GM21723 (cell line): ENCODE measurements at regions not wholly inside any gene's neighbourhood (a gene's known extent, or its start where the extent isn't known, plus 50 kb on each side); places are given as distances from the start of the nearest gene placed in this dataset.

Source experiments
- ATAC-seq: cut with Tn5 transposase; IDR thresholded peaks from one replicate; pipeline ENCODE4 v1.9.1; 2021; ENCODE audit warnings: mild to moderate bottlenecking, moderate library complexity; ENCODE audit not compliant: unreplicated experiment

GRCh38 chr16:51924744-51925143 is 622.2 kb downstream of the TOX3 start:
- ATAC-seq = no peak

- no peak for ATAC-seq
These were observed 624.5 kb downstream of the TOX3 start for GRCh38 chr16:51922476-51922875.

DNA sequence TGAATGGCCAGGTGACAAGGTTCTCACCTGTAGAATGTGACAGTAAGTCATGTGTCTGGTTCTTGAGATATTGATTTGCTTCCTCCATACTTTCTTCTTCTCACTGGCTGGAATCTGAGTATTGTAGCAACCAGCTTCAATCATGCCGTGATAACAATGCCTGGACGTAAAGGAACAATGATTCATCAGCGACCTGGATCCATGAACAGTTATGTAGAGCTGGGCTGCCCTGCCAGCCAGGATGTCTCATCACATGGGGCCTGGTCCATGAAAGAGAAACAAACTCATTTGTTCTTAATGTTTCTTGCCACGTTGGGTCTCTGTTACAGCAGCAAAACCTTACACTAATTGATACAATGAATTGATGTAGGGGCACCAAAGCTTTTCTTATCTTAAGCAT is 627.2 kb downstream of the TOX3 start:
- no peak for ATAC-seq

GRCh38 chr16:51916814-51917213 is 630.1 kb downstream of the TOX3 start:
- no peak for ATAC-seq

- ATAC-seq = no peak
These were observed 630.7 kb downstream of the TOX3 start for GRCh38 chr16:51916231-51916630.

GRCh38 chr16:51907680-51908079 is 639.3 kb downstream of the TOX3 start:
- no peak for ATAC-seq

DNA sequence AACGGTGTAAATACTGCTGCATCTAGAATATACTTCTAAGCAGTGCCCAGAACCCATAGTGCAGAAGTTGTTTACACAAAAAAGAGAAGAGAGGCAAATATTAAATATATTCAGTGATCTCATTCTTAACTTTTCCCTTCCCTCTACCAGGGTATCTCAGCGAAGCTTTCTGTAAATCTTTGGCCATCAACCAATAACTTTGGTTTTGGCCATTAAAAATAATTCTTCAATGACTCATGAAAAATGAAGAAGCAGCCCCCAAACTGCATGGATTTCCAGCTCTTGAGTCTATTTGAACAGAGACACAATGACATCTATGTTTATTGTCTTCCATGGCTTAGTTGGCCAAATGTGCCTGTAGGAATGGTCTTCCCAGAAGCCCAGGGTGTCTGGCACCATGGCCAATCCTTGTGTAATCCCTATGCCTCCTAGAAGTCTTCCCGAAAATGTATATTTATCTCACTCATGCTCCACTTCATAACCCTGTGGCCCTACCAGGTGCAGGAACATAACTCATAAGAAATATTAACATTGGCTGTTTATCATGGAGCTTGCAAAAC is 646.6 kb downstream of the TOX3 start:
- no peak for ATAC-seq

GRCh38 chr16:51898872-51899271 is 648.1 kb downstream of the TOX3 start:
- no peak for ATAC-seq

- ATAC-seq = no peak
These were observed 650.9 kb downstream of the TOX3 start for GRCh38 chr16:51896013-51896412.

DNA sequence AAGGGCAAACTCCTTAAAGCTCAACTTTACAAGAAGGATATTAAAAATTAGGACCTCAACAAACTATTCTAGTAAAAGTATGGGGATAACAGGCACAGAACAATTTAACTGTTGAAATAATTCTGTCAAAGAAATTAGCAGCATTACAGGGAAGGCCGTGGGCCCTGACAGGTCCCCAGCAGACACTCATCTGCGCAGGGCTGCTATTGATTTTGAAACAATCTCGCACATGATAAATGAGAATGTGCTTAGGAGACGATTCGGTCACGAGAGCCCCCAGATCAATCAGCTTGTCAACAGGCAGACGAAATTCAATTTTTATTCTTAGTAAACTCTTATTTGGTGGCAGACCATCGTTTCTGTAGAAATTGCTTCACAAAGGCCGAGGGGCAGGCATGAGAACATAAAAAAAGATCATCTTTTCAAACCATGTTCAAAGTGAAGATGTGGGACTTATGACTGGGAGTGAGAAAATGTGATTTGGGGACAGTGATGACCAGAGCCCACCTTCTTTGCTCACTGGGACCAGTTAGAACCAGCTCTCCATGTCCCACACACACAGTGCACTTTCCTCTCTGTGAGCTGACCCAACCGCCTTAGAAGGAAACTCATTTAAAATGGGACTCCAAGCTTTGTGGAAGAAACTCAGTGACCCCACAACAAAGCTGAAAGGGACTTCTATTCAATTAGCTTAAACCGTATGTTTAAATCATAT is 654.5 kb downstream of the TOX3 start:
- no peak for ATAC-seq

DNA sequence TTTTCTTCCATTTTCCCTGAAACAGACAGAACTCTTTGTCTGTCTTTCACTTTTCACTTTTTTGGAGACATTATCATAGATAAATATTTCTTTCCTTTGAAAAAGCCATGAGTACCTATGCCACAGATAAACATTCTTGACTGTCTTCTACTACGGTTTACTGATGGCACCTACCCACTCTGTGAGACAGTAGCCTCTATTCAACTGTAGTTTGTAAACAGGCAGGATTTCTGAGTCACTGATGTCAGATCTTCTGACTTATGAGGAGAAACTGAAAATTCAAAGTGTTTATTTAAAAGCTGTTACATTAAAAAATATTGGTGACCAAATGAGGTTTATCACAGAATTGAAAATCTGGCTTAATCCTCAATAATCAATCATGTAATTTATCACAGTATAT is 658.4 kb downstream of the TOX3 start:
- ATAC-seq = no peak

- ATAC-seq = no peak
These were observed 658.9 kb downstream of the TOX3 start for GRCh38 chr16:51888016-51888415.

DNA sequence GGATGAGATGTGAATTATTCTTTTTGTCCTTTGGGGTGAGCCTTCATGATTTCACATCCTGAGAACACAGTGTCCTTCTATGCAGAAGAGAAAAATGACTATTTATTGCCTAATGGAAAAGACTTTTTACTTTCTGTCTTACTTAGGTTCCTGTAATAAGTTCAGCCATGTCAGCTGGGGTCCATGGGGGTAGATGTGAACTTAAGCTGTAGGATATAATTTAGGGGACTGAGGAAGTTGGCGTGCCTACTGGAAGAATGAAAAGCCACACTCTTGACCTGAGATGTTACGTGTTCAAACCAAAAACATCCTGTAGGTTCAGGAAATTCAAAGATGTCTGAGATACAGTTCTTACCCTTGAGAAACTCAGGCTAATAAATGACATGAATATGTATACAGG is 660.5 kb downstream of the TOX3 start:
- no peak for ATAC-seq

- ATAC-seq = no peak
These were observed 662.2 kb downstream of the TOX3 start for GRCh38 chr16:51884773-51885172.

DNA sequence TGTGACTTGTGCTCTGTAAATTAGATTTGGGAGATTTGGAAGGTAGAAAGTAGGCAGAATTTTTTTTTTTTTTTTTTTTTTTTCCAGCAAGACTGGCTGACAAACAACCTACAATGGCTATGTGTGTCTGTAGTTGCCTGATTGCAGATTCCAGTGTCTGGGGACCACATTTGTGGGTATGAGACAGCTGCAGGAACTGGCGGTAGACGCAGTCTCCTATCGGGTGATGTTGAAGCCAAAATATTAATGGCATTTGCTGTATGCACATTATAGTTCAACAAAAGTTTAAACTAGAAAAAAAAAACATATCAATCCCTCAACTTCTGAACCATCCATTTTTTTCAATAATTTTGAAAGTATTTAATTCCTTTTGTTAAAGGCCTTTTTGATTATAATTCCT is 665.2 kb downstream of the TOX3 start:
- no peak for ATAC-seq

DNA sequence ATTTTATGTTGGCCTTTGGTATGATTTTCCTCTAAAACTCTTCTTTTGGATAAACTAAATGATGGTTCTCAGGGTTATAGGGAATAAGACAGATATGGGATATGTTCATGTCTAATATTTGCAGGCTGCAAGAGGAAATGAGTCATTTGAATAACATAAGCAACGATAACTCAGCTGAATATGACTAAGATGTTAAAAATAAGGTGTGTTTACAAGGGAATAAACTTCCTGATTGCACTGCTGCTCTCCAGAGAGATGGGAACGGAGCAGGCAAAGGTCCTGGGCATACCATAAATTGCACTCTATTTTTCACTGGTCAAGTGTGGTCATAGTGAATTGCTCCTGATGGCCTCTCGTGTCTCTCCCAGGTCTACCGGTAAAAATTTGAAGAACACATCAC is 666.2 kb downstream of the TOX3 start:
- ATAC-seq = no peak

DNA sequence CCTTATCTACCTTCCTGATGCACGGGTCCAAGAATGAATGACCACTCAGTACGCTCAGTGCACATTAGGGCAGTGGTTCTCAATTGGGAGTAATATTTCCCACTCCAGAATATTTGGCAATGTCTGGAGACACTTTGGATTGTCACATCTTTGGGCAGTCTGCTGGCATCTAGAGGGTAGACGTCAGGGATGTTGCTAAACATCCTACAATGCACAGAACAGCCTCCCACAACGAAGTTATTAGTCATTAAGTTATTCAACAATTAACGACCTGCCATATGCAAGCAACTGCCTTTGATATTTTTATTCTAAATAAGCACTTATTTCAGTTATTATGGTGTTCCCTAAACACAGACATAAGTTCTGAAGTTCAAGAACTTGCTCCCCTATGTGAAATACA is 669.3 kb downstream of the TOX3 start:
- no peak for ATAC-seq

- no peak for ATAC-seq
These were observed 670.0 kb downstream of the TOX3 start for GRCh38 chr16:51876934-51877333.

DNA sequence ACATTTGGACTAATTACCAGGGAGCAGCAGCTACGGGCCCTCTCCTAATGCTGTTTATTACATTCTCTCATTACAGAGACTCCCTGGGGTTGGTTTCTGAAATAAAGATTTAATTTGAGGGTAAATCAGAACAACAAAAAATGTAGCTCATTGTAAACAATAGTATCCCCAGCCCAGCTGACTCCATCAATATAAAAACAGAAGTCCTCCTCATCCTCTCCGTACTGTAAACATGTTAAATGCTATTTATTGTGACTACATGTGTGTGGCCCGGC is 670.4 kb downstream of the TOX3 start:
- no peak for ATAC-seq

GRCh38 chr16:51875834-51876600 is 670.9 kb downstream of the TOX3 start:
- ATAC-seq = no peak

GRCh38 chr16:51872524-51872923 is 674.4 kb downstream of the TOX3 start:
- ATAC-seq = no peak

- no peak for ATAC-seq
These were observed 676.6 kb downstream of the TOX3 start for GRCh38 chr16:51870296-51870854.
